GM23338 (cell line): ENCODE measurements at regions not wholly inside any gene's neighbourhood (a gene's known extent, or its start where the extent isn't known, plus 50 kb on each side); places are given as distances from the start of the nearest gene placed in this dataset.

Experiments used
- ATAC-seq: fragments of 200-7000 bp; cut with Tn5 transposase; 3 replicates; pipeline ENCODE4 v1.9.1; 2020
- DNase-seq: peaks from one replicate; pipeline ENCODE4 v3.0.0-alpha.2; 2015; ENCODE audit warnings: low spot score
- H2AFZ ChIP-seq: fragments of 200-600 bp; sonication (generic); 2 replicates; pipeline ENCODE4 v1.8.0; 2016; ENCODE audit warnings: antibody characterized with exemption, mild to moderate bottlenecking, moderate library complexity
- H3F3A ChIP-seq: fragments of 200-600 bp; sonication (generic); replicated peaks from 2 replicates; pipeline ENCODE4 v1.8.0; 2017; ENCODE audit warnings: antibody characterized with exemption, mixed run types, low read depth
- H3K27ac ChIP-seq: fragments of 200-600 bp; sonication (generic); 2 replicates; pipeline ENCODE4 v1.6.1; 2016; ENCODE audit warnings: low read depth
- H3K27me3 ChIP-seq: fragments of 200-600 bp; sonication (generic); 2 replicates; pipeline ENCODE4 v1.8.0; 2016; ENCODE audit warnings: mild to moderate bottlenecking, mixed run types, moderate library complexity; ENCODE audit not compliant: insufficient read depth
- H3K36me3 ChIP-seq: fragments of 200-600 bp; sonication (generic); 2 replicates; pipeline ENCODE4 v1.8.0; 2016; ENCODE audit warnings: mild to moderate bottlenecking; ENCODE audit not compliant: insufficient read depth
- H3K4me1 ChIP-seq: fragments of 200-600 bp; sonication (generic); 2 replicates; pipeline ENCODE4 v1.8.0; 2016; ENCODE audit warnings: mild to moderate bottlenecking, moderate library complexity; ENCODE audit not compliant: insufficient read depth
- H3K4me2 ChIP-seq: fragments of 200-600 bp; sonication (generic); 2 replicates; pipeline ENCODE4 v1.7.1; 2017; ENCODE audit warnings: mixed run types
- H3K4me3 ChIP-seq: fragments of 200-600 bp; sonication (generic); 2 replicates; pipeline ENCODE4 v1.6.1; 2016; ENCODE audit warnings: mixed run types
- H3K79me2 ChIP-seq: fragments of 200-600 bp; sonication (generic); replicated peaks from 2 replicates; pipeline ENCODE4 v1.8.0; 2017; ENCODE audit warnings: mild to moderate bottlenecking; ENCODE audit not compliant: insufficient read depth
- H3K9me2 ChIP-seq: fragments of 200-600 bp; sonication (generic); 2 replicates; pipeline ENCODE4 v1.8.0; 2017; ENCODE audit not compliant: insufficient read depth
- H4K20me1 ChIP-seq: fragments of 200-600 bp; sonication (generic); replicated peaks from 2 replicates; pipeline ENCODE4 v1.8.0; 2017; ENCODE audit warnings: mild to moderate bottlenecking; ENCODE audit not compliant: insufficient read depth
- H3K27ac Mint-ChIP-seq: 2 replicates; pipeline ENCODE4 v1.8.0; 2020; ENCODE audit warnings: inconsistent platforms, mild to moderate bottlenecking, moderate library complexity, mixed read lengths
- H3K27me3 Mint-ChIP-seq: 3 replicates; pipeline ENCODE4 v1.8.0; 2022; ENCODE audit warnings: low read depth, mild to moderate bottlenecking, moderate library complexity, mixed read lengths, inconsistent platforms; ENCODE audit not compliant: insufficient read depth, poor library complexity
- H3K36me3 Mint-ChIP-seq: 3 replicates; pipeline ENCODE4 v1.8.0; 2021; ENCODE audit warnings: low read depth, mild to moderate bottlenecking, inconsistent platforms, moderate library complexity, mixed read lengths
- H3K4me1 Mint-ChIP-seq: 3 replicates; pipeline ENCODE4 v1.8.0; 2020; ENCODE audit warnings: mild to moderate bottlenecking, inconsistent platforms, mixed read lengths
- H3K4me3 Mint-ChIP-seq: 3 replicates; pipeline ENCODE4 v1.8.0; 2021; ENCODE audit warnings: moderate library complexity, mild to moderate bottlenecking, inconsistent platforms, mixed read lengths
- H3K9me3 Mint-ChIP-seq: 3 replicates; pipeline ENCODE4 v1.8.0; 2020; ENCODE audit warnings: moderate library complexity, mild to moderate bottlenecking, inconsistent platforms, mixed read lengths
- CREB1 ChIP-seq: fragments of 250-450 bp; sonication (Bioruptor Pico); IDR thresholded peaks from 2 replicates; pipeline ENCODE4 v1.5.0; 2020; ENCODE audit warnings: low read depth, mild to moderate bottlenecking, moderate library complexity
- CTCF ChIP-seq, 2 experiments: fragments of 200-600 bp in 1 of 2; sonication (generic) in 1 of 2; conservative IDR thresholded peaks; 2 replicates each; pipeline versions ENCODE4 v1.5.1 to v1.6.1; 2016 to 2017; ENCODE audit warnings: antibody characterized with exemption in 2 of 2, low read depth in 2 of 2, mild to moderate bottlenecking in 2 of 2, moderate library complexity in 1 of 2
- ETS1 ChIP-seq: IDR thresholded peaks from 2 replicates; pipeline ENCODE4 v1.6.1; 2016; ENCODE audit warnings: antibody characterized with exemption
- EZH2 ChIP-seq: fragments of 200-600 bp; sonication (generic); IDR thresholded peaks from one replicate; pipeline ENCODE4 v1.8.0; 2017; ENCODE audit warnings: antibody characterized with exemption, mild to moderate bottlenecking, low read depth; ENCODE audit not compliant: unreplicated experiment
- JUNB ChIP-seq: IDR thresholded peaks from one replicate; pipeline ENCODE4 v1.6.1; 2016; ENCODE audit warnings: antibody characterized with exemption; ENCODE audit not compliant: unreplicated experiment
- NANOG ChIP-seq: IDR thresholded peaks from 2 replicates; pipeline ENCODE4 v1.6.1; 2016; ENCODE audit warnings: antibody characterized with exemption, borderline replicate concordance
- POLR2AphosphoS5 ChIP-seq: IDR thresholded peaks from 2 replicates; pipeline ENCODE4 v1.6.1; 2016; ENCODE audit warnings: antibody characterized with exemption, low read depth
- REST ChIP-seq: IDR thresholded peaks from one replicate; pipeline ENCODE4 v1.6.1; 2018; ENCODE audit warnings: antibody characterized with exemption; ENCODE audit not compliant: unreplicated experiment
- STAT1 ChIP-seq: IDR thresholded peaks from one replicate; pipeline ENCODE4 v1.6.1; 2016; ENCODE audit warnings: antibody characterized with exemption; ENCODE audit not compliant: unreplicated experiment
- ZNF114 ChIP-seq: fragments of 250-450 bp; sonication (Bioruptor Pico); IDR thresholded peaks from 2 replicates; pipeline ENCODE4 v1.5.0; 2020; ENCODE audit warnings: mild to moderate bottlenecking, moderate library complexity
- ZNF331 ChIP-seq: fragments of 250-450 bp; sonication (Bioruptor Pico); IDR thresholded peaks from 2 replicates; pipeline ENCODE4 v1.5.0; 2020; ENCODE audit warnings: low read depth, mild to moderate bottlenecking, moderate library complexity
- TF ChIP-seq, protein P1 (sequence below): fragments of 250-450 bp; sonication (Bioruptor Pico); IDR thresholded peaks from 2 replicates; pipeline ENCODE4 v1.5.0; 2020; ENCODE audit warnings: mild to moderate bottlenecking, moderate library complexity

- ATAC-seq (no peak), DNase-seq (no peak)
- Histone ChIP-seq H3K36me3 (no peaks in the 10 kb centered on the region), H3K4me3 (no peak overlapping the region), H3K4me2 (no peak overlapping the region), H3K27me3 (no peaks in the 10 kb centered on the region), H3K79me2 (no peaks in the 10 kb centered on the region), H4K20me1 (no peaks in the 10 kb centered on the region), H3K27ac (no peak overlapping the region), H3F3A (no peaks in the 10 kb centered on the region), H3K4me1 (no peaks in the 10 kb centered on the region), H3K9me2 (no peaks in the 10 kb centered on the region), H2AFZ (no peak overlapping the region)
- Mint-ChIP-seq H3K9me3 (no peaks in the 10 kb centered on the region), H3K36me3 (no peaks in the 10 kb centered on the region), H3K4me1 (no peaks in the 10 kb centered on the region), H3K27me3 (no peaks in the 10 kb centered on the region), H3K4me3 (no peak overlapping the region), H3K27ac (no peak overlapping the region)
- TF ChIP-seq POLR2AphosphoS5 (no peak), CTCF (conservative IDR thresholded peaks at IDR 0.05; ENCODE audit: low read depth in 2 of 2) (no peak), ZNF331 (no peak), CREB1 (no peak), ZNF114 (no peak), EZH2 (no peak), REST (no peak), STAT1 (no peak), JUNB (no peak), ETS1 (no peak), NANOG (no peak)
- TF ChIP-seq, protein P1, sequence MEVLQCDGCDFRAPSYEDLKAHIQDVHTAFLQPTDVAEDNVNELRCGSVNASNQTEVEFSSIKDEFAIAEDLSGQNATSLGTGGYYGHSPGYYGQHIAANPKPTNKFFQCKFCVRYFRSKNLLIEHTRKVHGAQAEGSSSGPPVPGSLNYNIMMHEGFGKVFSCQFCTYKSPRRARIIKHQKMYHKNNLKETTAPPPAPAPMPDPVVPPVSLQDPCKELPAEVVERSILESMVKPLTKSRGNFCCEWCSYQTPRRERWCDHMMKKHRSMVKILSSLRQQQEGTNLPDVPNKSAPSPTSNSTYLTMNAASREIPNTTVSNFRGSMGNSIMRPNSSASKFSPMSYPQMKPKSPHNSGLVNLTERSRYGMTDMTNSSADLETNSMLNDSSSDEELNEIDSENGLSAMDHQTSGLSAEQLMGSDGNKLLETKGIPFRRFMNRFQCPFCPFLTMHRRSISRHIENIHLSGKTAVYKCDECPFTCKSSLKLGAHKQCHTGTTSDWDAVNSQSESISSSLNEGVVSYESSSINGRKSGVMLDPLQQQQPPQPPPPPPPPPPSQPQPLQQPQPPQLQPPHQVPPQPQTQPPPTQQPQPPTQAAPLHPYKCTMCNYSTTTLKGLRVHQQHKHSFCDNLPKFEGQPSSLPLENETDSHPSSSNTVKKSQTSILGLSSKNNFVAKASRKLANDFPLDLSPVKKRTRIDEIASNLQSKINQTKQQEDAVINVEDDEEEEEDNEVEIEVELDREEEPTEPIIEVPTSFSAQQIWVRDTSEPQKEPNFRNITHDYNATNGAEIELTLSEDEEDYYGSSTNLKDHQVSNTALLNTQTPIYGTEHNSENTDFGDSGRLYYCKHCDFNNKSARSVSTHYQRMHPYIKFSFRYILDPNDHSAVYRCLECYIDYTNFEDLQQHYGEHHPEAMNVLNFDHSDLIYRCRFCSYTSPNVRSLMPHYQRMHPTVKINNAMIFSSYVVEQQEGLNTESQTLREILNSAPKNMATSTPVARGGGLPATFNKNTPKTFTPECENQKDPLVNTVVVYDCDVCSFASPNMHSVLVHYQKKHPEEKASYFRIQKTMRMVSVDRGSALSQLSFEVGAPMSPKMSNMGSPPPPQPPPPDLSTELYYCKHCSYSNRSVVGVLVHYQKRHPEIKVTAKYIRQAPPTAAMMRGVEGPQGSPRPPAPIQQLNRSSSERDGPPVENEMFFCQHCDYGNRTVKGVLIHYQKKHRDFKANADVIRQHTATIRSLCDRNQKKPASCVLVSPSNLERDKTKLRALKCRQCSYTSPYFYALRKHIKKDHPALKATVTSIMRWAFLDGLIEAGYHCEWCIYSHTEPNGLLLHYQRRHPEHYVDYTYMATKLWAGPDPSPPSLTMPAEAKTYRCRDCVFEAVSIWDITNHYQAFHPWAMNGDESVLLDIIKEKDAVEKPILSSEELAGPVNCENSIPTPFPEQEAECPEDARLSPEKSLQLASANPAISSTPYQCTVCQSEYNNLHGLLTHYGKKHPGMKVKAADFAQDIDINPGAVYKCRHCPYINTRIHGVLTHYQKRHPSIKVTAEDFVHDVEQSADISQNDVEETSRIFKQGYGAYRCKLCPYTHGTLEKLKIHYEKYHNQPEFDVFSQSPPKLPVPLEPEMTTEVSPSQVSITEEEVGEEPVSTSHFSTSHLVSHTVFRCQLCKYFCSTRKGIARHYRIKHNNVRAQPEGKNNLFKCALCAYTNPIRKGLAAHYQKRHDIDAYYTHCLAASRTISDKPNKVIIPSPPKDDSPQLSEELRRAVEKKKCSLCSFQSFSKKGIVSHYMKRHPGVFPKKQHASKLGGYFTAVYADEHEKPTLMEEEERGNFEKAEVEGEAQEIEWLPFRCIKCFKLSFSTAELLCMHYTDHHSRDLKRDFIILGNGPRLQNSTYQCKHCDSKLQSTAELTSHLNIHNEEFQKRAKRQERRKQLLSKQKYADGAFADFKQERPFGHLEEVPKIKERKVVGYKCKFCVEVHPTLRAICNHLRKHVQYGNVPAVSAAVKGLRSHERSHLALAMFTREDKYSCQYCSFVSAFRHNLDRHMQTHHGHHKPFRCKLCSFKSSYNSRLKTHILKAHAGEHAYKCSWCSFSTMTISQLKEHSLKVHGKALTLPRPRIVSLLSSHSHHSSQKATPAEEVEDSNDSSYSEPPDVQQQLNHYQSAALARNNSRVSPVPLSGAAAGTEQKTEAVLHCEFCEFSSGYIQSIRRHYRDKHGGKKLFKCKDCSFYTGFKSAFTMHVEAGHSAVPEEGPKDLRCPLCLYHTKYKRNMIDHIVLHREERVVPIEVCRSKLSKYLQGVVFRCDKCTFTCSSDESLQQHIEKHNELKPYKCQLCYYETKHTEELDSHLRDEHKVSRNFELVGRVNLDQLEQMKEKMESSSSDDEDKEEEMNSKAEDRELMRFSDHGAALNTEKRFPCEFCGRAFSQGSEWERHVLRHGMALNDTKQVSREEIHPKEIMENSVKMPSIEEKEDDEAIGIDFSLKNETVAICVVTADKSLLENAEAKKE (CRISPR knock-in tag) = no peak
Observed at GRCh38 chr6:9581155-9581554, 833.7 kb downstream of the TFAP2A start.
